Mesenchymal stem cell (in vitro differentiated cells and primary cell): ENCODE measurements at regions not wholly inside any gene's neighbourhood (a gene's known extent, or its start where the extent isn't known, plus 50 kb on each side); places are given as distances from the start of the nearest gene placed in this dataset.
"Not testable (repeated sequence)": the region's sequence is repeated elsewhere in the genome, so short reads cannot be mapped to it uniquely, and the experiment has no call there.

Experiments
- DNase-seq: peaks from one replicate; pipeline ENCODE4 v3.0.0-alpha.2; 2013
- H2AFZ ChIP-seq: one replicate; pipeline ENCODE4 v1.6.1; 2013; ENCODE audit warnings: low read depth, mild to moderate bottlenecking, control low read depth, inconsistent platforms, low read length, moderate library complexity
- H2AK5ac ChIP-seq: 2 replicates; pipeline ENCODE4 v1.6.1; 2013; ENCODE audit warnings: low read length, moderate library complexity, mild to moderate bottlenecking, inconsistent platforms; ENCODE audit not compliant: severe bottlenecking
- H2BK120ac ChIP-seq: one replicate; pipeline ENCODE4 v1.6.1; 2013; ENCODE audit warnings: low read depth, mild to moderate bottlenecking, inconsistent platforms, low read length, moderate library complexity
- H2BK12ac ChIP-seq, 2 experiments: one replicate each; pipeline ENCODE4 v1.6.1; 2013; ENCODE audit warnings: inconsistent platforms in 2 of 2, low read length in 2 of 2, mild to moderate bottlenecking in 2 of 2, moderate library complexity in 2 of 2, control low read depth in 1 of 2
- H2BK15ac ChIP-seq: one replicate; pipeline ENCODE4 v1.6.1; 2013; ENCODE audit warnings: mild to moderate bottlenecking, low read depth, inconsistent platforms; ENCODE audit not compliant: poor library complexity, severe bottlenecking
- H2BK5ac ChIP-seq: 2 replicates; pipeline ENCODE4 v1.6.1; 2013; ENCODE audit warnings: low read depth, mild to moderate bottlenecking, low read length, control low read depth, inconsistent platforms; ENCODE audit not compliant: poor library complexity, severe bottlenecking
- H3K14ac ChIP-seq, 2 experiments: one replicate each; pipeline ENCODE4 v1.6.1; 2013; ENCODE audit warnings: inconsistent platforms in 2 of 2, low read length in 2 of 2, control low read depth in 1 of 2, mild to moderate bottlenecking in 1 of 2, moderate library complexity in 1 of 2
- H3K18ac ChIP-seq, 2 experiments: one replicate each; pipeline ENCODE4 v1.6.1; 2013; ENCODE audit warnings: inconsistent platforms in 2 of 2, low read length in 2 of 2, control low read depth in 1 of 2, low read depth in 1 of 2, mild to moderate bottlenecking in 1 of 2
- H3K23ac ChIP-seq, 2 experiments: one replicate each; pipeline ENCODE4 v1.6.1; 2013; ENCODE audit warnings: inconsistent platforms in 2 of 2, low read length in 2 of 2, mild to moderate bottlenecking in 2 of 2, moderate library complexity in 2 of 2, control low read depth in 1 of 2
- H3K27ac ChIP-seq: 2 replicates; pipeline ENCODE4 v1.5.1; 2013; ENCODE audit warnings: mild to moderate bottlenecking, moderate library complexity, low read length, control low read depth, inconsistent platforms; ENCODE audit not compliant: poor library complexity, severe bottlenecking
- H3K27me3 ChIP-seq, 2 experiments: 2 replicates each; pipeline versions ENCODE4 v1.6.1 to v1.7.0; 2013; ENCODE audit warnings: low read length in 2 of 2, mild to moderate bottlenecking in 2 of 2, moderate library complexity in 2 of 2, control low read depth in 1 of 2, inconsistent platforms in 1 of 2; ENCODE audit not compliant: control insufficient read depth in 1 of 2, insufficient read depth in 1 of 2
- H3K36me3 ChIP-seq, 2 experiments: 2 replicates each; pipeline versions ENCODE4 v1.6.1 to v1.7.0; 2013; ENCODE audit warnings: low read length in 2 of 2, control low read depth in 1 of 2, inconsistent platforms in 1 of 2, low read depth in 1 of 2, mild to moderate bottlenecking in 1 of 2; ENCODE audit not compliant: insufficient read depth in 2 of 2, control insufficient read depth in 1 of 2
- H3K4ac ChIP-seq, 2 experiments: one replicate each; pipeline ENCODE4 v1.6.1; 2013; ENCODE audit warnings: inconsistent platforms in 2 of 2, low read length in 2 of 2, mild to moderate bottlenecking in 2 of 2, moderate library complexity in 2 of 2, control low read depth in 1 of 2, low read depth in 1 of 2
- H3K4me1 ChIP-seq: 2 replicates; pipeline ENCODE4 v1.6.1; 2013; ENCODE audit warnings: low read depth, low read length, control low read depth; ENCODE audit not compliant: control insufficient read depth, insufficient read depth
- H3K4me2 ChIP-seq: 2 replicates; pipeline ENCODE4 v1.6.1; 2013; ENCODE audit warnings: low read length, mild to moderate bottlenecking, inconsistent platforms; ENCODE audit not compliant: poor library complexity, severe bottlenecking
- H3K4me3 ChIP-seq, 2 experiments: 2 replicates each; pipeline versions ENCODE4 v1.5.1 to v1.7.0; 2013; ENCODE audit warnings: low read length in 2 of 2, mild to moderate bottlenecking in 2 of 2, control low read depth in 1 of 2, low read depth in 1 of 2; ENCODE audit not compliant: insufficient read depth in 1 of 2
- H3K79me1 ChIP-seq: replicated peaks from 2 replicates; pipeline ENCODE4 v1.6.1; 2013; ENCODE audit warnings: mild to moderate bottlenecking, control low read depth, low read length, inconsistent platforms; ENCODE audit not compliant: poor library complexity, severe bottlenecking
- H3K9ac ChIP-seq: 2 replicates; pipeline ENCODE4 v1.7.0; 2013; ENCODE audit warnings: mild to moderate bottlenecking, low read length, moderate library complexity
- H3K9me3 ChIP-seq: 2 replicates; pipeline ENCODE4 v1.7.0; 2013; ENCODE audit warnings: mild to moderate bottlenecking, low read length; ENCODE audit not compliant: control insufficient read depth
- H4K8ac ChIP-seq: one replicate; pipeline ENCODE4 v1.6.1; 2013; ENCODE audit warnings: inconsistent platforms, mild to moderate bottlenecking, low read length, moderate library complexity
- H4K91ac ChIP-seq: one replicate; pipeline ENCODE4 v1.6.1; 2013; ENCODE audit warnings: mild to moderate bottlenecking, low read length, inconsistent platforms
- WGBS: methylation state at CpG from one replicate; pipeline ENCODE4 v1.1.7; 2013; ENCODE audit warnings: mixed read lengths; 5-methylcytosine and 5-hydroxymethylcytosine counted together

DNA sequence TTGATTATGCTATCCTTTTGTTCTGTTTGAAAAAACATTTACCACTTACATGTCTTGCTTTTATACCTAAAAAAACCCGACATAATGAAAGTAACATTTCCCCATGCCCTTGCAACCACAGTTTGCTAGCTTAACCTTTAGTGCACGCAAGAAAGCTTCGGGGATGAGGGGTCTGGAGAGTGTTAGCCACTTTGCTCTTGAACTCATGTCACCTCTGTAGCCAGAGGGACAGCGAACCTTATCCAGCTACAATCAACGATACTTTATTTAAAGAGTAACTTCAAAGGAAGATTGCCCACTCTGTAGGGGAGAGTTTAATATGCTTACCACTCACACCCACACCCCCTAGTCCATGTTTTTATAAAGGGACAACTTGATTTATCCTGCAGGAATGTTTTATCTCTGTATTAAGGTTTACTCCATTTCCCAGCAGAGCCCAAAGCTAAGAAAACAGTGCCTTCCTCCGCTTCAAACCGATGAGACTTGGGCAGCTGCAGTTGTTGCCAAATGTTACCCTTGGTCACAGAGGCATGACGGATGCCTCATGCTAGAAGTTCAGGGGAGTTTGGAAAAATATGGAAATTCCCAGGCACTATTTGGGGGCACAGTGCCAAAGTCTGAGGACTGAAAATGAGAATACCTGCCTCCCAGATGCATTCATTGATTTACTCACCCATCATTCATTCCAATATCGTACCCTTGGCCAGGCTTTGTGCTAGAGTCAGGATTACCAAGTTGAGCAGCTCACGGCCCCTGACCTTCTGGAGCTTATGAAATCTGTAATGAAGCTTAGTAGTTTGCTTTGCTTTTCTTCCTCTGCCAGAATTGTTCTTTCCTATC, 61.4 kb upstream of the VCAM1 start:
- Histone ChIP-seq H2AK5ac (no peak overlapping the region), H3K4ac (no peak overlapping the region), H3K23ac (no peak overlapping the region), H3K9me3 (no peaks in the 10 kb centered on the region), H3K27ac (peak overlapping the region; percentile 90), H3K4me1 (no peaks in the 10 kb centered on the region), H2BK120ac (no peak overlapping the region), H3K14ac (no peak overlapping the region), H2BK5ac (peak overlapping the region; percentile 53), H3K36me3 (no peaks in the 10 kb centered on the region), H3K4me3 (no peak overlapping the region), H3K79me1 (no peaks in the 10 kb centered on the region), H2BK15ac (no peak overlapping the region), H3K9ac (no peak overlapping the region), H3K27me3 (peaks cover 0 to 6% of the 10 kb centered on the region in 2 experiments), H2AFZ (no peak overlapping the region), H3K18ac (peak overlapping the region in 1 of 2 experiments; percentile 2), H4K91ac (no peak overlapping the region), H3K4me2 (peak overlapping the region; percentile 27), H4K8ac (no peak overlapping the region), H2BK12ac (no peak overlapping the region)
- DNase-seq, result peak; percentile 47
- 71% methylated on average over 7 of the region's 10 CpGs for WGBS

DNA sequence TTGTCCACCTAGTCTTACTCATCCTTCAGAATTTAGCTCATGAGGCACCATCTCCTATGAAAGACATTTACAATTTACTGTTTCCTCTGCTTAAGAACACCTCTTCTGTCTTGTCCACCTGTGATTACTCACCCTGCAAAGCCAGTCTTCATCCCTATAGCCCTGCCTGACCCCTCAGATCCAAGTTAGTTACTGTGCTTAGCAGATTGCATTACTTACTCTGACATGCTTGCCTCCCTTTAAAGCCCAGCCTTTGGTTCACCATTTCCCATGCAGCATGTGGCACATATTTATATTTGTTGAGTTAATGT, 60.9 kb upstream of the VCAM1 start:
- no peak for DNase-seq
- no peaks in the 10 kb centered on the region for H3K36me3 ChIP-seq
- no peak overlapping the region for H3K18ac ChIP-seq
- H4K91ac ChIP-seq, result no peak overlapping the region
- peak overlapping the region; percentile 90 for H3K27ac ChIP-seq
- H3K27me3 ChIP-seq, result peaks cover 0 to 6% of the 10 kb centered on the region in 2 experiments
- H3K4ac ChIP-seq, result no peak overlapping the region
- H2BK120ac ChIP-seq, result no peak overlapping the region
- H2BK15ac ChIP-seq, result no peak overlapping the region
- H3K9me3 ChIP-seq, result no peaks in the 10 kb centered on the region
- no peak overlapping the region for H2AK5ac ChIP-seq
- H4K8ac ChIP-seq, result no peak overlapping the region
- no peaks in the 10 kb centered on the region for H3K4me1 ChIP-seq
- H3K79me1 ChIP-seq, result no peaks in the 10 kb centered on the region
- H2BK5ac ChIP-seq, result no peak overlapping the region
- no peak overlapping the region for H3K9ac ChIP-seq
- no peak overlapping the region for H3K4me2 ChIP-seq
- H2BK12ac ChIP-seq, result no peak overlapping the region
- H3K4me3 ChIP-seq, result no peak overlapping the region
- H2AFZ ChIP-seq, result no peak overlapping the region
- no peak overlapping the region for H3K23ac ChIP-seq
- H3K14ac ChIP-seq, result no peak overlapping the region

DNA sequence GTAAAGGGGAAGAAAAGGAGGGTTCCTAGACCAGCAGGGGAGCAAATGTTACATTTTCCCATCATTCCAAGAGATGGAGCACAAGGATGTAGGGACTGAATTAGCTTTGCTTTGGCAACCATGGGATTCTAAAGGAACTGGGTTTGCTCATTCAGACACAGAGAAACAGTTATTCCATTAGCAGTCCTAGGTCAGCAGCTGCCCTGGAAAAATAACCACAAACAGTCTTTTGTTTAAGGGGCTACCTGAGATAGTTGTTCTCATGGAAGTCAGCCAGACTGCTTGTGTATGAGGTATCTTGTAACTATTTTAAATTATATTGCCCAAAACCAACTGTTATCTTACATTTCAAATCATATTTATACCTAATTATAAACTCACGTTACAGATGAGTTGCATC, 58.4 kb upstream of the VCAM1 start:
- Histone ChIP-seq H3K4me3 (no peak overlapping the region), H4K91ac (no peak overlapping the region), H2BK120ac (no peak overlapping the region), H2AFZ (no peak overlapping the region), H2BK12ac (no peak overlapping the region), H3K4me2 (no peak overlapping the region), H3K14ac (no peak overlapping the region), H3K18ac (no peak overlapping the region), H3K4ac (no peak overlapping the region), H3K36me3 (no peaks in the 10 kb centered on the region), H3K79me1 (no peaks in the 10 kb centered on the region), H3K4me1 (no peaks in the 10 kb centered on the region), H3K9ac (no peak overlapping the region), H3K27ac (no peak overlapping the region), H4K8ac (no peak overlapping the region), H2BK5ac (no peak overlapping the region), H3K27me3 (peaks cover 0 to 6% of the 10 kb centered on the region in 2 experiments), H2BK15ac (no peak overlapping the region), H3K23ac (no peak overlapping the region), H3K9me3 (no peaks in the 10 kb centered on the region), H2AK5ac (no peak overlapping the region)
- DNase-seq, result no peak
- WGBS, result no CpG with 5 or more reads among the region's 1 CpG

DNA sequence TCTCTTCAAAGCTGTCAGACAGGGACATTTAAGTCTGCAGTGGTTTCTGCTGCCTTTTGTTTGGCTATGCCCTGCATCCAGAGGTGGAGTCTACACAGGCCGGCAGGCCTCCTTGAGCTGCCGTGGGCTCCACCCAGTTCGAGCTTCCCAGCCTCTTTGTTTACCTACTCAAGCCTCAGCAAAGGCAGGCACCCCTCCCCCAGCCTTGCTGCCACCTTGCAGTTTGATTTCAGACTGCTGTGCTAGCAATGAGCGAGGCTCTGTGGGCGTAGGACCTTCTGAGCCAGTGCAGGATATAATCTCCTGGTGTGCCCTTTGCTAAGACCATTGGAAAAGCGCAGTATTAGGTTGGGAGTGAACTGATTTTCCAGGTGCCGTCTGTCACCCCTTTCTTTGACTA, 51.0 kb upstream of the VCAM1 start:
- not testable (repeated sequence) for H2BK5ac ChIP-seq, H3K27me3 ChIP-seq, H2BK120ac ChIP-seq, DNase-seq, H3K4me2 ChIP-seq, H3K79me1 ChIP-seq, H3K4me3 ChIP-seq, H2BK12ac ChIP-seq, H3K23ac ChIP-seq, H3K27ac ChIP-seq, H3K4me1 ChIP-seq, H3K36me3 ChIP-seq, H3K9me3 ChIP-seq, H2AFZ ChIP-seq, H3K4ac ChIP-seq, H4K8ac ChIP-seq, H3K18ac ChIP-seq, H3K9ac ChIP-seq, H2BK15ac ChIP-seq, H2AK5ac ChIP-seq, H3K14ac ChIP-seq, H4K91ac ChIP-seq
- WGBS, result 81% methylated on average over 7 of the region's 7 CpGs
